ENCODE measurements at regions not wholly inside any gene's neighbourhood (a gene's known extent, or its start where the extent isn't known, plus 50 kb on each side); places are given as distances from the start of the nearest gene placed in this dataset.

DNA sequence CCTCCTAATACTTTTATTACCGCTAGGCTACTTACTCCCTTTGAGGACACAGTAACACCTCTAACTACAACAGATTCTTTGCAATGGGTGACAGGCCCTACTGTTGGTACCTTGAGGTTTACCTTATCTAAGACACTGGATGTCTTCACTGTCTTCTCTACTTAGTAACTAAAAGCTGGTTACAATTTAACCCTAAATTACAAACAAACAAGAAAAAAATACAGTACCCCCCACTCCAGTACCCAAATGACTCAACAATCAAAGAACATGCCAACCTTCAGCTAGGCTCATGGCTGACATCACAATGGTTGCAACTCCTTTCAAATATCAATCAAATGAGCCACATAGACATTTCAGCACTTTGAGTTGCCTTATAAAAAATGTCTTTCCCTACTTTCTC lies 198.0 kb downstream of the GUCY2F start:
- no peak overlapping the region for H3K4me3 Mint-ChIP-seq
- no peaks in the 10 kb centered on the region for H3K36me3 Mint-ChIP-seq (ENCODE audit: low read depth)
- H3K4me1 Mint-ChIP-seq, result no peaks in the 10 kb centered on the region
- no peak for TF ChIP-seq CTCF (IDR thresholded peaks at IDR 0.05)
- no peak overlapping the region for H3K27ac Mint-ChIP-seq
- H3K27me3 Mint-ChIP-seq (ENCODE audit: low read depth, poor library complexity), result no peaks in the 10 kb centered on the region
- H3K9me3 Mint-ChIP-seq, result peaks cover 2% of the 10 kb centered on the region
- no peak for DNase-seq

GRCh38 chrX:109281483-109282275 lies 200.2 kb downstream of the GUCY2F start:
- Mint-ChIP-seq H3K36me3 (ENCODE audit: low read depth) (no peaks in the 10 kb centered on the region), H3K4me3 (no peak overlapping the region), H3K27me3 (ENCODE audit: low read depth, poor library complexity) (no peaks in the 10 kb centered on the region), H3K27ac (no peak overlapping the region), H3K4me1 (no peaks in the 10 kb centered on the region), H3K9me3 (no peaks in the 10 kb centered on the region)
- TF ChIP-seq CTCF (IDR thresholded peaks at IDR 0.05), result no peak
- no peak for DNase-seq

- Mint-ChIP-seq H3K4me3 (no peak overlapping the region), H3K4me1 (no peaks in the 10 kb centered on the region), H3K9me3 (no peaks in the 10 kb centered on the region), H3K27me3 (ENCODE audit: low read depth, poor library complexity) (peaks cover 3% of the 10 kb centered on the region), H3K27ac (no peak overlapping the region), H3K36me3 (ENCODE audit: low read depth) (no peaks in the 10 kb centered on the region)
- no peak for TF ChIP-seq CTCF (IDR thresholded peaks at IDR 0.05)
- no peak for DNase-seq
These were observed 207.1 kb downstream of the GUCY2F start for GRCh38 chrX:109274806-109275205.

DNA sequence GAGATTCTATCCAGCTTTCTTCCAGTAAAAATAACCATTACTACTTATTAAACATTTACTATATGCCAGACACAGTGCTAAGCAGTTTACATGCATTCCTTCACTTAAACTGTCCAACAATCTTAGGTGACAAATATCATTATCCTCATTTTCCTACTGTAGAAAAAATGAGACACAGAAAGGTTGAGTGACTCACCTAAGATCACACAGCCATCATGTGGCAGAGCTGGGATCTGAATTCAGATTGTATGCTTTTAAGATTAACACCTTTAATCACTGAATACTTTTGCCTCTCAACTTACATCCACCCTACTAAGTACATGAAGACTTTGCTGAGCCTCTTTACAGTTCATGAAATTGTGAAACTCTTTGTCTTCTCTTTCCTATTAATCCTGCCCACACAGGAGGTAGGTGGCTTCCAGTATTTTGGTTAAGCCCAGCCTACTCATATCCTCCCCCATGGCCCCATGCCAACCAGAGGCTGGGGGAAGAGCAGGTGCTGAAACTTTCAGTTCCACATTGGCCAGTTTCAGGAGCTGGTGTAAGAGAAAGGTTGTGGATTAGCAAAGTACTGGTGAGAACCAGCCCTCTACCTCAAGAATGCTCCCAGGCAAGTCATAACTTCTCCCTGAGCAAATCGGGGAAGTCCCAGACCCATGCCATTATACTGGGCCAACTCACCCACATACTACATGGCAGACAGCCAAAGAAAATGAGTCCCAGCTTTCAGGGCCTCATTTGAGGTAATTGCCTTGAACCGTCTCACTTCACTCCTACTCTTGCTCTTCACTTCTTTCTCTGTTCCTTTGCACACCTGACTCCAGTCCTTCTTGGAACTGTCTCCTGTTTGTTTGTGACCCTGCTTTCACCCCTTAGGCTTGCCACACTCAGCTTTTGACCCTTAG lies 211.1 kb downstream of the GUCY2F start:
- DNase-seq, result no peak
- no peaks in the 10 kb centered on the region for H3K9me3 Mint-ChIP-seq
- peaks cover 3% of the 10 kb centered on the region for H3K27me3 Mint-ChIP-seq (ENCODE audit: low read depth, poor library complexity)
- no peaks in the 10 kb centered on the region for H3K36me3 Mint-ChIP-seq (ENCODE audit: low read depth)
- H3K4me3 Mint-ChIP-seq, result no peak overlapping the region
- no peak overlapping the region for H3K27ac Mint-ChIP-seq
- TF ChIP-seq CTCF (IDR thresholded peaks at IDR 0.05), result no peak
- H3K4me1 Mint-ChIP-seq, result no peaks in the 10 kb centered on the region

- no peaks in the 10 kb centered on the region for H3K9me3 Mint-ChIP-seq
- peaks cover 3% of the 10 kb centered on the region for H3K27me3 Mint-ChIP-seq (ENCODE audit: low read depth, poor library complexity)
- H3K4me3 Mint-ChIP-seq, result no peak overlapping the region
- H3K36me3 Mint-ChIP-seq (ENCODE audit: low read depth), result no peaks in the 10 kb centered on the region
- no peak for DNase-seq
- no peak for TF ChIP-seq CTCF (IDR thresholded peaks at IDR 0.05)
- no peaks in the 10 kb centered on the region for H3K4me1 Mint-ChIP-seq
- H3K27ac Mint-ChIP-seq, result no peak overlapping the region
These were observed 213.5 kb downstream of the GUCY2F start for GRCh38 chrX:109268340-109268739.
